ENCODE measurements at regions not wholly inside any gene's neighbourhood (a gene's known extent, or its start where the extent isn't known, plus 50 kb on each side); places are given as distances from the start of the nearest gene placed in this dataset.

- Histone ChIP-seq H3K4me1 (replicated peaks in 1 of 2; ENCODE audit: control insufficient read depth in 2 of 2, insufficient read depth in 2 of 2, low read length in 2 of 2) (no peaks in the 10 kb centered on the region), H3K27ac (ENCODE audit: extremely low read depth, low read depth, low read length) (no peak overlapping the region), H4K20me1 (replicated peaks; ENCODE audit: control insufficient read depth, insufficient read depth, low read length) (no peaks in the 10 kb centered on the region), H2AFZ (ENCODE audit: low read depth, low read length) (no peak overlapping the region), H3K36me3 (ENCODE audit: control insufficient read depth, insufficient read depth, low read length) (no peaks in the 10 kb centered on the region), H3K9ac (ENCODE audit: insufficient read depth in 1 of 2, low read depth in 2 of 2, low read length in 2 of 2) (no peak overlapping the region), H3K9me3 (replicated peaks; ENCODE audit: control insufficient read depth, insufficient read depth, low read depth, low read length) (no peaks in the 10 kb centered on the region), H3K79me2 (ENCODE audit: control insufficient read depth, insufficient read depth, low read length) (no peaks in the 10 kb centered on the region), H3K4me3 (no peak overlapping the region), H3K9me1 (ENCODE audit: control insufficient read depth, insufficient read depth, low read length) (no peaks in the 10 kb centered on the region), H3K4me2 (ENCODE audit: insufficient read depth, low read length) (no peak overlapping the region), H3K27me3 (ENCODE audit: control insufficient read depth in 2 of 2, insufficient read depth in 2 of 2, low read length in 2 of 2) (no peaks in the 10 kb centered on the region)
- no peak for TF ChIP-seq TEAD1 (CRISPR knock-in tag; IDR thresholded peaks at IDR 0.05)
- TF ChIP-seq TGIF2 (CRISPR knock-in tag; IDR thresholded peaks at IDR 0.05), result no peak
- TF ChIP-seq MXI1 (IDR thresholded peaks at IDR 0.05; ENCODE audit: low read depth, low read length), result no peak
- TF ChIP-seq GTF2E2 (tag; IDR thresholded peaks at IDR 0.05), result no peak
- 0% methylated on average over 1 of the region's 1 CpG for WGBS (ENCODE audit: insufficient coverage, low coverage, missing lambda C conversion rate)
- CTCF ChIA-PET (ENCODE audit: low intra/inter-chr PET ratio), result no interaction called here
- in situ Hi-C loops (cut with MboI) (no loop called here), intact Hi-C loops (cut with micrococcal nuclease) (no loop called here)
- ATAC-seq (no peak), FAIRE-seq (no peak), DNase-seq (ENCODE audit: extremely low read depth in 1 of 4, low spot score in 3 of 4) (no peak)
- POLR2A ChIA-PET, result no interaction called here
- BruUV-seq (replicated peaks), result no TSS peak
These were observed 345.5 kb downstream of the GRXCR1 start for GRCh38 chr4:43238008-43238407.

DNA sequence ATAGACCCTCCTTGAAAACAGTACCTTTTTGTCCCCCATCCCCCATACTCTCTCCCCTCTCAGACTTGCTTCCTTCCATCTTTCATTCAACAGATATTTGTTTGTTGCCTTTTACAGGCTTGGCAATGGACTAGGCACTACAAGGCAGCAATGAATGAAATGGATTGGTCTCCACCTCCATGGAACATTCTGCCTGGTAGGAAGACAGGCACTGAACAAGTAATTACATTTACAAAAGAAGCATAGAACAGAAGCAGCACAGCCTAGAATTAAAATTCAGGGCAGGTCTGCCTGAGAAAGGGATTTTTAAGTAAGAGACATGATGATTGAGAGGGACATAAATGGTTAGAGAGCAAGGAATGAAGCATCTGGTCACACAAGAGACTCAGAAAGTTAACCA, 346.1 kb downstream of the GRXCR1 start:
- Histone ChIP-seq H3K4me2 (ENCODE audit: insufficient read depth, low read length) (no peak overlapping the region), H3K27ac (ENCODE audit: extremely low read depth, low read depth, low read length) (no peak overlapping the region), H3K27me3 (ENCODE audit: control insufficient read depth in 2 of 2, insufficient read depth in 2 of 2, low read length in 2 of 2) (no peaks in the 10 kb centered on the region), H3K9ac (ENCODE audit: insufficient read depth in 1 of 2, low read depth in 2 of 2, low read length in 2 of 2) (no peak overlapping the region), H3K79me2 (ENCODE audit: control insufficient read depth, insufficient read depth, low read length) (no peaks in the 10 kb centered on the region), H3K4me1 (replicated peaks in 1 of 2; ENCODE audit: control insufficient read depth in 2 of 2, insufficient read depth in 2 of 2, low read length in 2 of 2) (no peaks in the 10 kb centered on the region), H3K9me1 (ENCODE audit: control insufficient read depth, insufficient read depth, low read length) (no peaks in the 10 kb centered on the region), H4K20me1 (replicated peaks; ENCODE audit: control insufficient read depth, insufficient read depth, low read length) (no peaks in the 10 kb centered on the region), H2AFZ (ENCODE audit: low read depth, low read length) (no peak overlapping the region), H3K36me3 (ENCODE audit: control insufficient read depth, insufficient read depth, low read length) (no peaks in the 10 kb centered on the region), H3K4me3 (no peak overlapping the region), H3K9me3 (replicated peaks; ENCODE audit: control insufficient read depth, insufficient read depth, low read depth, low read length) (no peaks in the 10 kb centered on the region)
- no TSS peak for BruUV-seq (replicated peaks)
- intact Hi-C loops (cut with micrococcal nuclease), result no loop called here
- CTCF ChIA-PET (ENCODE audit: low intra/inter-chr PET ratio), result no interaction called here
- no peak for DNase-seq (ENCODE audit: extremely low read depth in 1 of 4, low spot score in 3 of 4)
- POLR2A ChIA-PET, result no interaction called here
- in situ Hi-C loops (cut with MboI), result no loop called here
- no peak for ATAC-seq
- FAIRE-seq, result no peak
- TF ChIP-seq ZZZ3 (IDR thresholded peaks at IDR 0.05), result no peak
- TF ChIP-seq OTX1 (CRISPR knock-in tag; IDR thresholded peaks at IDR 0.05), result no peak
- TF ChIP-seq ZNF175 (CRISPR knock-in tag; IDR thresholded peaks at IDR 0.05; ENCODE audit: low read depth), result no peak
- no peak for TF ChIP-seq SAP30 (IDR thresholded peaks at IDR 0.05; ENCODE audit: borderline replicate concordance, insufficient read depth, low read depth, low read length, poor library complexity, severe bottlenecking)
- TF ChIP-seq PTBP1 (IDR thresholded peaks at IDR 0.05; ENCODE audit: low read depth, low read length), result no peak
- no peak for TF ChIP-seq GABPA (tag; conservative IDR thresholded peaks at IDR 0.05; ENCODE audit: low read depth)
- TF ChIP-seq CEBPB (tag; IDR thresholded peaks at IDR 0.05), result no peak
- TF ChIP-seq, protein P1, sequence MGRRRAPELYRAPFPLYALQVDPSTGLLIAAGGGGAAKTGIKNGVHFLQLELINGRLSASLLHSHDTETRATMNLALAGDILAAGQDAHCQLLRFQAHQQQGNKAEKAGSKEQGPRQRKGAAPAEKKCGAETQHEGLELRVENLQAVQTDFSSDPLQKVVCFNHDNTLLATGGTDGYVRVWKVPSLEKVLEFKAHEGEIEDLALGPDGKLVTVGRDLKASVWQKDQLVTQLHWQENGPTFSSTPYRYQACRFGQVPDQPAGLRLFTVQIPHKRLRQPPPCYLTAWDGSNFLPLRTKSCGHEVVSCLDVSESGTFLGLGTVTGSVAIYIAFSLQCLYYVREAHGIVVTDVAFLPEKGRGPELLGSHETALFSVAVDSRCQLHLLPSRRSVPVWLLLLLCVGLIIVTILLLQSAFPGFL (CRISPR knock-in tag; IDR thresholded peaks at IDR 0.05), result no peak
- TF ChIP-seq HMG20B (CRISPR knock-in tag; IDR thresholded peaks at IDR 0.05), result no peak
- no peak for TF ChIP-seq JUN (IDR thresholded peaks at IDR 0.05; ENCODE audit: borderline replicate concordance, low read depth, low read length)
- TF ChIP-seq JUN (CRISPR knock-in tag; IDR thresholded peaks at IDR 0.05; ENCODE audit: borderline replicate concordance), result no peak
- TF ChIP-seq, protein P2, sequence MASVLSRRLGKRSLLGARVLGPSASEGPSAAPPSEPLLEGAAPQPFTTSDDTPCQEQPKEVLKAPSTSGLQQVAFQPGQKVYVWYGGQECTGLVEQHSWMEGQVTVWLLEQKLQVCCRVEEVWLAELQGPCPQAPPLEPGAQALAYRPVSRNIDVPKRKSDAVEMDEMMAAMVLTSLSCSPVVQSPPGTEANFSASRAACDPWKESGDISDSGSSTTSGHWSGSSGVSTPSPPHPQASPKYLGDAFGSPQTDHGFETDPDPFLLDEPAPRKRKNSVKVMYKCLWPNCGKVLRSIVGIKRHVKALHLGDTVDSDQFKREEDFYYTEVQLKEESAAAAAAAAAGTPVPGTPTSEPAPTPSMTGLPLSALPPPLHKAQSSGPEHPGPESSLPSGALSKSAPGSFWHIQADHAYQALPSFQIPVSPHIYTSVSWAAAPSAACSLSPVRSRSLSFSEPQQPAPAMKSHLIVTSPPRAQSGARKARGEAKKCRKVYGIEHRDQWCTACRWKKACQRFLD (CRISPR knock-in tag; IDR thresholded peaks at IDR 0.05), result no peak
